ENCODE measurements at regions not wholly inside any gene's neighbourhood (a gene's known extent, or its start where the extent isn't known, plus 50 kb on each side); places are given as distances from the start of the nearest gene placed in this dataset.

DNA sequence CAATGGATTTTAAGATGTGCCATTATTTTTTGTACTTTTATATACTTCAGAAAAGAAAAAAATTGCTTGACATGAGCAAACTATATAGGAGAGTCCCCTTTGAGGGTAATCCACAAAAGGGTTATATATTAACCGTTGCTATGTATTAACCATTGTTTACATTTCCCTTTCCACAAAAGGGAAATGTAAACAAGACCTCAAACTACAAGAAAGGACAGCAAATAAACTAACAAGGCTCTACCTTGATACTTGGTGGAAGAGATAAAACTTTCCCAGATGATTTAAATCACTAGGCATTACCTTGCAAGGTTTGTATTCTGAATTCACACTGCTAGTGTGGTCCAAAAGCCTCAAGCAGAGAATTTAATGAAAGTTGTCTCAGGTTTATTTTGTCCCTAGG is 616.3 kb upstream of the BCHE start:
- H3K4me3 ChIP-seq (replicated peaks in 1 of 3; ENCODE audit: insufficient read depth in 1 of 3, low read depth in 2 of 3, low read length in 3 of 3), result no peak overlapping the region
- in situ Hi-C loops (cut with HindIII; ENCODE audit: extremely low pct_ligation_motif_present, low pct_unique_long_range_greater_than_20kb) (no loop called here), intact Hi-C loops (cut with micrococcal nuclease; ENCODE audit: unreplicated experiment) (no loop called here)
- no peak overlapping the region for H3K9ac ChIP-seq (ENCODE audit: insufficient read depth, low read depth, low read length)
- H3K36me3 ChIP-seq (replicated peaks in 1 of 2; ENCODE audit: control insufficient read depth in 1 of 2, insufficient read depth in 2 of 2, low read length in 2 of 2), result no peaks in the 10 kb centered on the region
- FAIRE-seq (peak; percentile 63), DNase-seq (ENCODE audit: low spot score) (peak; percentile 44), ATAC-seq (peak; percentile 96)
- POLR2A ChIA-PET, result no interaction called here
- WGBS (ENCODE audit: low lambda C conversion rate), result 0% methylated on average over 1 of the region's 1 CpG
- peaks cover 13% of the 10 kb centered on the region for H3K4me1 ChIP-seq (ENCODE audit: insufficient read depth, low read length)
- no peaks in the 10 kb centered on the region for H3K27me3 ChIP-seq (ENCODE audit: control insufficient read depth in 1 of 2, insufficient read depth in 2 of 2, low read length in 2 of 2)
- no peak overlapping the region for H3K27ac ChIP-seq (ENCODE audit: extremely low read length, insufficient read depth, low read length)
- H3K9me3 ChIP-seq (ENCODE audit: low read length), result no peaks in the 10 kb centered on the region
- H3K4me2 ChIP-seq (ENCODE audit: low read depth, low read length), result peak overlapping the region; percentile 11; the same call in 1 of the 2 replicates
- H2AFZ ChIP-seq (ENCODE audit: low read length), result no peak overlapping the region
- CTCF ChIA-PET (ENCODE audit: low intra/inter-chr PET ratio, low total read pairs), result no interaction called here
- BruUV-seq (replicated peaks), result no TSS peak
- H3K79me2 ChIP-seq (ENCODE audit: insufficient read depth, low read length), result no peaks in the 10 kb centered on the region
- no peaks in the 10 kb centered on the region for H4K20me1 ChIP-seq (ENCODE audit: insufficient read depth, low read length)
- TF ChIP-seq FIP1L1 (IDR thresholded peaks at IDR 0.05; ENCODE audit: borderline replicate concordance, insufficient read depth, low read depth, low read length) (no peak), IRX3 (CRISPR knock-in tag; IDR thresholded peaks at IDR 0.05; ENCODE audit: borderline replicate concordance, low read depth) (no peak), SCMH1 (CRISPR knock-in tag; IDR thresholded peaks at IDR 0.05; ENCODE audit: borderline replicate concordance) (no peak), RARG (CRISPR knock-in tag; IDR thresholded peaks at IDR 0.05; ENCODE audit: low read depth) (no peak), HMG20A (CRISPR knock-in tag; IDR thresholded peaks at IDR 0.05; ENCODE audit: borderline replicate concordance) (peak; percentile 76; the same call in 1 of the 2 replicates), FOXA3 (CRISPR knock-in tag; IDR thresholded peaks at IDR 0.05) (peak; percentile 96), ZNF33B (CRISPR knock-in tag; IDR thresholded peaks at IDR 0.05) (no peak), RARA (CRISPR knock-in tag; IDR thresholded peaks at IDR 0.05) (peak; percentile 45; the same call in 1 of the 2 replicates), SOX13 (IDR thresholded peaks at IDR 0.05) (peak; percentile 24; the same call in 1 of the 2 replicates), SOX13 (CRISPR knock-in tag; conservative IDR thresholded peaks at IDR 0.05 in 1 of 2, IDR thresholded peaks at IDR 0.05 in 1 of 2) (peak in 1 of 2 experiments; percentile 87; a peak in 2 of 4 replicates), ISX (CRISPR knock-in tag; conservative IDR thresholded peaks at IDR 0.05) (no peak), FOXA1 (IDR thresholded peaks at IDR 0.05) (peak; percentile 86), FOXA1 (CRISPR knock-in tag; IDR thresholded peaks at IDR 0.05) (peak; percentile 94)
- TF ChIP-seq, protein P1, sequence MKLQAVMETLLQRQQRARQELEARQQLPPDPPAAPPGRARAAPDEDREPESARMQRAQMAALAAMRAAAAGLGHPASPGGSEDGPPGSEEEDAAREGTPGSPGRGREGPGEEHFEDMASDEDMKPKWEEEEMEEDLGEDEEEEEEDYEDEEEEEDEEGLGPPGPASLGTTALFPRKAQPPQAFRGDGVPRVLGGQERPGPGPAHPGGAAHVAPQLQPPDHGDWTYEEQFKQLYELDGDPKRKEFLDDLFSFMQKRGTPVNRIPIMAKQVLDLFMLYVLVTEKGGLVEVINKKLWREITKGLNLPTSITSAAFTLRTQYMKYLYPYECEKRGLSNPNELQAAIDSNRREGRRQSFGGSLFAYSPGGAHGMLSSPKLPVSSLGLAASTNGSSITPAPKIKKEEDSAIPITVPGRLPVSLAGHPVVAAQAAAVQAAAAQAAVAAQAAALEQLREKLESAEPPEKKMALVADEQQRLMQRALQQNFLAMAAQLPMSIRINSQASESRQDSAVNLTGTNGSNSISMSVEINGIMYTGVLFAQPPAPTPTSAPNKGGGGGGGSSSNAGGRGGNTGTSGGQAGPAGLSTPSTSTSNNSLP (IDR thresholded peaks at IDR 0.05; ENCODE audit: low read depth, low read length), result peak; percentile 74
- TF ChIP-seq, protein P2, sequence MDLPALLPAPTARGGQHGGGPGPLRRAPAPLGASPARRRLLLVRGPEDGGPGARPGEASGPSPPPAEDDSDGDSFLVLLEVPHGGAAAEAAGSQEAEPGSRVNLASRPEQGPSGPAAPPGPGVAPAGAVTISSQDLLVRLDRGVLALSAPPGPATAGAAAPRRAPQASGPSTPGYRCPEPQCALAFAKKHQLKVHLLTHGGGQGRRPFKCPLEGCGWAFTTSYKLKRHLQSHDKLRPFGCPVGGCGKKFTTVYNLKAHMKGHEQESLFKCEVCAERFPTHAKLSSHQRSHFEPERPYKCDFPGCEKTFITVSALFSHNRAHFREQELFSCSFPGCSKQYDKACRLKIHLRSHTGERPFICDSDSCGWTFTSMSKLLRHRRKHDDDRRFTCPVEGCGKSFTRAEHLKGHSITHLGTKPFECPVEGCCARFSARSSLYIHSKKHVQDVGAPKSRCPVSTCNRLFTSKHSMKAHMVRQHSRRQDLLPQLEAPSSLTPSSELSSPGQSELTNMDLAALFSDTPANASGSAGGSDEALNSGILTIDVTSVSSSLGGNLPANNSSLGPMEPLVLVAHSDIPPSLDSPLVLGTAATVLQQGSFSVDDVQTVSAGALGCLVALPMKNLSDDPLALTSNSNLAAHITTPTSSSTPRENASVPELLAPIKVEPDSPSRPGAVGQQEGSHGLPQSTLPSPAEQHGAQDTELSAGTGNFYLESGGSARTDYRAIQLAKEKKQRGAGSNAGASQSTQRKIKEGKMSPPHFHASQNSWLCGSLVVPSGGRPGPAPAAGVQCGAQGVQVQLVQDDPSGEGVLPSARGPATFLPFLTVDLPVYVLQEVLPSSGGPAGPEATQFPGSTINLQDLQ (CRISPR knock-in tag; IDR thresholded peaks at IDR 0.05), result no peak
- TF ChIP-seq, protein P3, sequence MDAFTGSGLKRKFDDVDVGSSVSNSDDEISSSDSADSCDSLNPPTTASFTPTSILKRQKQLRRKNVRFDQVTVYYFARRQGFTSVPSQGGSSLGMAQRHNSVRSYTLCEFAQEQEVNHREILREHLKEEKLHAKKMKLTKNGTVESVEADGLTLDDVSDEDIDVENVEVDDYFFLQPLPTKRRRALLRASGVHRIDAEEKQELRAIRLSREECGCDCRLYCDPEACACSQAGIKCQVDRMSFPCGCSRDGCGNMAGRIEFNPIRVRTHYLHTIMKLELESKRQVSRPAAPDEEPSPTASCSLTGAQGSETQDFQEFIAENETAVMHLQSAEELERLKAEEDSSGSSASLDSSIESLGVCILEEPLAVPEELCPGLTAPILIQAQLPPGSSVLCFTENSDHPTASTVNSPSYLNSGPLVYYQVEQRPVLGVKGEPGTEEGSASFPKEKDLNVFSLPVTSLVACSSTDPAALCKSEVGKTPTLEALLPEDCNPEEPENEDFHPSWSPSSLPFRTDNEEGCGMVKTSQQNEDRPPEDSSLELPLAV (CRISPR knock-in tag; conservative IDR thresholded peaks at IDR 0.05; ENCODE audit: low read depth), result no peak
- TF ChIP-seq, protein P4, sequence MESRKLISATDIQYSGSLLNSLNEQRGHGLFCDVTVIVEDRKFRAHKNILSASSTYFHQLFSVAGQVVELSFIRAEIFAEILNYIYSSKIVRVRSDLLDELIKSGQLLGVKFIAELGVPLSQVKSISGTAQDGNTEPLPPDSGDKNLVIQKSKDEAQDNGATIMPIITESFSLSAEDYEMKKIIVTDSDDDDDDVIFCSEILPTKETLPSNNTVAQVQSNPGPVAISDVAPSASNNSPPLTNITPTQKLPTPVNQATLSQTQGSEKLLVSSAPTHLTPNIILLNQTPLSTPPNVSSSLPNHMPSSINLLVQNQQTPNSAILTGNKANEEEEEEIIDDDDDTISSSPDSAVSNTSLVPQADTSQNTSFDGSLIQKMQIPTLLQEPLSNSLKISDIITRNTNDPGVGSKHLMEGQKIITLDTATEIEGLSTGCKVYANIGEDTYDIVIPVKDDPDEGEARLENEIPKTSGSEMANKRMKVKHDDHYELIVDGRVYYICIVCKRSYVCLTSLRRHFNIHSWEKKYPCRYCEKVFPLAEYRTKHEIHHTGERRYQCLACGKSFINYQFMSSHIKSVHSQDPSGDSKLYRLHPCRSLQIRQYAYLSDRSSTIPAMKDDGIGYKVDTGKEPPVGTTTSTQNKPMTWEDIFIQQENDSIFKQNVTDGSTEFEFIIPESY (CRISPR knock-in tag; IDR thresholded peaks at IDR 0.05), result no peak

Data from HepG2 (cell line).